ENCODE measurements at regions not wholly inside any gene's neighbourhood (a gene's known extent, or its start where the extent isn't known, plus 50 kb on each side); places are given as distances from the start of the nearest gene placed in this dataset.
"Not testable (repeated sequence)": the region's sequence is repeated elsewhere in the genome, so short reads cannot be mapped to it uniquely, and the experiment has no call there.

DNA sequence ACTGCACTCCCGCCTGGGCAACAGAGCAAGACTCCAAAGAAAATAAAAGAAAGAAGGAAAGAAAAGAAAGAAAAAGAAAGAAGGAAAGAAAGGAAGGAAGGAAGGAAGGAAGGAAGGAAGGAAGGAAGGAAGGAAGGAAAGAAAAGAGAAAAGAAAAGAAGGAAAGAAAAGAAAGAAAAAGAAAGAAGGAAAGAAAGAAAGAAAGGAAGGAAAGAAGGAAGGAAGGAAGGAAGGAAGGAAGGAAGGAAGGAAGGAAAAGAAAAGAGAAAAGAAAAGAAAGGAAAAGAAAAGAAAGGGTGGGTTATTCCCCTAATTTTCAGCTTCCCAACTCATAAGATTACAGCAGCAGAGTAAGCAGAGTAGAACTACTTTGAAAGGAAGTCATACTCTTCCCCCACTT lies 64.4 kb downstream of the TMEM200C start:
- ATAC-seq; H3K9me3 ChIP-seq; intact Hi-C loops (cut with DNase I; ENCODE audit: low total_unique reads); H3K4me3 ChIP-seq; H3K27me3 ChIP-seq; DNase-seq; H3K36me3 ChIP-seq; H3K4me1 ChIP-seq; H3K27ac ChIP-seq: not testable (repeated sequence)
- in situ Hi-C loops (cut with MboI; ENCODE audit: low sequenced_read_pairs in 4 of 4): loop anchor here in 1 of 4 donors (25.0 kb wide), 1 partner anchor 219 kb away; no protein-coding TSS in a partner anchor

DNA sequence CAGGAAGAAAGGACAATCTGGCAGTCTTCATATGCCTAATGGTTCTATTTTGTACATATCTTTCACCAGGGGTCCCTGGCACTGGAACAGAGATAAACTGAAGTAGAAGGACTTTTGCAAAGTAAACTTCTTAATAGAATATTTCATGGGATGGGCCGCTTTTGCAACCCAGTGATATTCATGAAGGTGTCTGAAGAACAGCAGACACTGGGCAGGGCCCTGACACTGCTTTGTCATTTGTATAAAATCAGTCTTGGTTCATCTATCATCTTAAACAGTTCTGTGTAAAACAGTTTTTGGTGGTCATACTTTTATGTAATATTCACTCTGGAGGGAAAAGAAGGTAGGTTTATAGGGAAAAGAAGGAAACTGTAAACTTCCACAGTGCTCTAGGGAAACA lies 66.4 kb downstream of the TMEM200C start:
- H3K36me3 ChIP-seq: no peaks in the 10 kb centered on the region

DNA sequence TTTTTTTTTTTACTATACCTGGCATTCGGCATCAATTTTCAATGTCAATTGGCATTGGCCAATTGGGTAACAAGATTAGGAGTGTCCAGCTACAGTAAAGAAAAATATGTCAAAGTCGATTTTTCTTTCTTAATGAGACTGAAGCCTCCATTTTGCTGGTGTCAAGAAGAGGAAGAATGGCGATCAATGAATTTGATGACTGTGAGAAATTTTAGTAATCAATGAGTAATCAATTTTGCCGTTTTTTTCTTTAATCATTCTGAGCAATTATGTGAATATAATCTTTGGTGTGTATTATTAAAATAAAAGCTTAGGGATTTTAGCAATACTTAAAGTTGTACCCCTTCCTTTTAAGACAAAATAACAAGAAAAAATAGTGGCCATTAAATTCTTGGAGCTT lies 69.7 kb downstream of the TMEM200C start:
- TF ChIP-seq CTCF (IDR thresholded peaks at IDR 0.05 in 4 of 5, conservative IDR thresholded peaks at IDR 0.05 in 1 of 5): no peak
- TF ChIP-seq POLR2A (IDR thresholded peaks at IDR 0.05): no peak
- H3K4me1 ChIP-seq: no peaks in the 10 kb centered on the region
- no peaks in the 10 kb centered on the region for H3K9me3 ChIP-seq
- in situ Hi-C loops (cut with MboI; ENCODE audit: low sequenced_read_pairs in 4 of 4): loop anchor here in 1 of 4 donors (25.0 kb wide), 1 partner anchor 213 kb away; no protein-coding TSS in a partner anchor
- DNase-seq (no peak), ATAC-seq (no peak)
- intact Hi-C loops (cut with DNase I; ENCODE audit: low total_unique reads): no loop called here
- no peaks in the 10 kb centered on the region for H3K27me3 ChIP-seq
- no peak overlapping the region for H3K27ac ChIP-seq
- H3K4me3 ChIP-seq: no peak overlapping the region
- H3K36me3 ChIP-seq: no peaks in the 10 kb centered on the region

More for the DNA sequence above, 66.4 kb downstream of the TMEM200C start:
- DNase-seq: no peak
- intact Hi-C loops (cut with DNase I; ENCODE audit: low total_unique reads): no loop called here
- H3K27me3 ChIP-seq: no peaks in the 10 kb centered on the region
- H3K4me1 ChIP-seq: no peaks in the 10 kb centered on the region
- in situ Hi-C loops (cut with MboI; ENCODE audit: low sequenced_read_pairs in 4 of 4): loop anchor here in 1 of 4 donors (25.0 kb wide), 1 partner anchor 217 kb away; no protein-coding TSS in a partner anchor
- H3K9me3 ChIP-seq: no peaks in the 10 kb centered on the region
- no peak overlapping the region for H3K4me3 ChIP-seq
- ATAC-seq: no peak
- no peak overlapping the region for H3K27ac ChIP-seq
- TF ChIP-seq POLR2A (IDR thresholded peaks at IDR 0.05) (no peak), CTCF (IDR thresholded peaks at IDR 0.05 in 4 of 5, conservative IDR thresholded peaks at IDR 0.05 in 1 of 5) (no peak)

- Histone ChIP-seq H3K4me3 (no peak overlapping the region), H3K36me3 (no peaks in the 10 kb centered on the region), H3K9me3 (no peaks in the 10 kb centered on the region), H3K27ac (no peak overlapping the region), H3K27me3 (no peaks in the 10 kb centered on the region), H3K4me1 (no peaks in the 10 kb centered on the region)
- intact Hi-C loops (cut with DNase I; ENCODE audit: low total_unique reads) (no loop called here), in situ Hi-C loops (cut with MboI; ENCODE audit: low sequenced_read_pairs in 4 of 4) (no loop called here)
- ATAC-seq (no peak), DNase-seq (no peak)
- TF ChIP-seq CTCF (IDR thresholded peaks at IDR 0.05 in 4 of 5, conservative IDR thresholded peaks at IDR 0.05 in 1 of 5) (no peak), POLR2A (IDR thresholded peaks at IDR 0.05) (no peak)
These were observed 70.8 kb downstream of the TMEM200C start for GRCh38 chr18:5824370-5824984.

- Histone ChIP-seq H3K9me3 (no peaks in the 10 kb centered on the region), H3K4me3 (no peak overlapping the region), H3K27ac (no peak overlapping the region), H3K36me3 (no peaks in the 10 kb centered on the region), H3K4me1 (no peaks in the 10 kb centered on the region), H3K27me3 (no peaks in the 10 kb centered on the region)
- in situ Hi-C loops (cut with MboI; ENCODE audit: low sequenced_read_pairs in 4 of 4) (no loop called here), intact Hi-C loops (cut with DNase I; ENCODE audit: low total_unique reads) (no loop called here)
- no peak for DNase-seq
- no peak for ATAC-seq
- TF ChIP-seq CTCF (IDR thresholded peaks at IDR 0.05 in 4 of 5, conservative IDR thresholded peaks at IDR 0.05 in 1 of 5): no peak
- TF ChIP-seq POLR2A (IDR thresholded peaks at IDR 0.05): no peak
These were observed 77.5 kb downstream of the TMEM200C start for GRCh38 chr18:5817816-5818215.
